ENCODE measurements at regions not wholly inside any gene's neighbourhood (a gene's known extent, or its start where the extent isn't known, plus 50 kb on each side); places are given as distances from the start of the nearest gene placed in this dataset.

- DNase-seq: no peak
Measured at GRCh38 chr14:22476887-22477286, 112.1 kb downstream of the DAD1 start.

GRCh38 chr14:22476005-22476751 is 112.8 kb downstream of the DAD1 start:
- no peak for DNase-seq

- DNase-seq: no peak
Measured at GRCh38 chr14:22475381-22475780, 113.6 kb downstream of the DAD1 start.

- no peak for DNase-seq
Measured at GRCh38 chr14:22474730-22475351, 114.2 kb downstream of the DAD1 start.

GRCh38 chr14:22472935-22473854 is 115.8 kb downstream of the DAD1 start:
- DNase-seq: no peak

GRCh38 chr14:22472466-22472865 is 116.6 kb downstream of the DAD1 start:
- no peak for DNase-seq

- no peak for DNase-seq
Measured at GRCh38 chr14:22471545-22472121, 117.4 kb downstream of the DAD1 start.

GRCh38 chr14:22469538-22470303 is 119.3 kb downstream of the DAD1 start:
- DNase-seq: no peak

- DNase-seq: no peak
Measured at GRCh38 chr14:22468830-22469229, 120.2 kb downstream of the DAD1 start.

- DNase-seq: no peak
Measured at GRCh38 chr14:22466491-22466890, 122.5 kb downstream of the DAD1 start.

- DNase-seq: no peak
Measured at GRCh38 chr14:22465201-22465840, 123.7 kb downstream of the DAD1 start.

- DNase-seq: no peak
Measured at GRCh38 chr14:22464422-22465142, 124.4 kb downstream of the DAD1 start.

- DNase-seq: no peak
Measured at GRCh38 chr14:22463763-22464173, 125.3 kb downstream of the DAD1 start.

- DNase-seq: no peak
Measured at GRCh38 chr14:22462923-22463322, 126.1 kb downstream of the DAD1 start.

- no peak for DNase-seq
Measured at GRCh38 chr14:22460461-22461195, 128.4 kb downstream of the DAD1 start.

- DNase-seq: no peak
Measured at GRCh38 chr14:22458737-22459136, 130.3 kb downstream of the DAD1 start.

GRCh38 chr14:22456998-22457594 is 131.9 kb downstream of the DAD1 start:
- DNase-seq: no peak

GRCh38 chr14:22456421-22456820 is 132.6 kb downstream of the DAD1 start:
- no peak for DNase-seq

GRCh38 chr14:22452330-22452729 is 136.7 kb downstream of the DAD1 start:
- DNase-seq: no peak

GRCh38 chr14:22450266-22450665 is 138.8 kb downstream of the DAD1 start:
- no peak for DNase-seq

Measured in NCI-H187 (cell line).